ENCODE measurements at regions not wholly inside any gene's neighbourhood (a gene's known extent, or its start where the extent isn't known, plus 50 kb on each side); places are given as distances from the start of the nearest gene placed in this dataset.

- Histone ChIP-seq H3K27ac (ENCODE audit: low read depth in 1 of 3, low read length in 2 of 3) (peak overlapping the region in 2 of 3 donors; percentile 52 to 55), H3K27me3 (ENCODE audit: control insufficient read depth in 3 of 3, insufficient read depth in 3 of 3, low read length in 3 of 3) (no peaks in the 10 kb centered on the region), H3K4me1 (ENCODE audit: control insufficient read depth in 3 of 3, insufficient read depth in 2 of 3, low read depth in 1 of 3, low read length in 2 of 3) (peaks cover 0 to 13% (median 5%) of the 10 kb centered on the region in 3 donors), H3K4me3 (ENCODE audit: low read depth in 1 of 3, low read length in 3 of 3) (no peak overlapping the region), H3K36me3 (ENCODE audit: control insufficient read depth in 3 of 3, insufficient read depth in 2 of 3, low read depth in 1 of 3, low read length in 3 of 3) (no peaks in the 10 kb centered on the region), H3K9me3 (ENCODE audit: control insufficient read depth in 2 of 2, insufficient read depth in 1 of 2, low read depth in 1 of 2, low read length in 1 of 2) (no peaks in the 10 kb centered on the region)
- FAIRE-seq (no peak), DNase-seq (peak; percentile 86 to 97)
- 4 to 18% (median 6%) methylated on average over 9 of the region's 9 CpGs for WGBS, 3 donors
Measured at GRCh38 chr11:27795955-27796861, 96.0 kb upstream of the BDNF start.

GRCh38 chr11:27786864-27787263 is 86.6 kb upstream of the BDNF start:
- H3K4me3 ChIP-seq (ENCODE audit: low read depth in 1 of 3, low read length in 3 of 3): no peak overlapping the region
- no peaks in the 10 kb centered on the region for H3K4me1 ChIP-seq (ENCODE audit: control insufficient read depth in 3 of 3, insufficient read depth in 2 of 3, low read depth in 1 of 3, low read length in 2 of 3)
- FAIRE-seq: no peak
- no peak for DNase-seq
- 76 to 90% (median 79%) methylated on average over 2 of the region's 2 CpGs for WGBS, 3 donors
- H3K9me3 ChIP-seq (ENCODE audit: control insufficient read depth in 2 of 2, insufficient read depth in 1 of 2, low read depth in 1 of 2, low read length in 1 of 2): no peaks in the 10 kb centered on the region
- H3K27ac ChIP-seq (ENCODE audit: low read depth in 1 of 3, low read length in 2 of 3): no peak overlapping the region
- no peaks in the 10 kb centered on the region for H3K27me3 ChIP-seq (ENCODE audit: control insufficient read depth in 3 of 3, insufficient read depth in 3 of 3, low read length in 3 of 3)
- no peaks in the 10 kb centered on the region for H3K36me3 ChIP-seq (ENCODE audit: control insufficient read depth in 3 of 3, insufficient read depth in 2 of 3, low read depth in 1 of 3, low read length in 3 of 3)

- DNase-seq (no peak), FAIRE-seq (no peak)
- H3K36me3 ChIP-seq (ENCODE audit: control insufficient read depth in 3 of 3, insufficient read depth in 2 of 3, low read depth in 1 of 3, low read length in 3 of 3): no peaks in the 10 kb centered on the region
- no peaks in the 10 kb centered on the region for H3K4me1 ChIP-seq (ENCODE audit: control insufficient read depth in 3 of 3, insufficient read depth in 2 of 3, low read depth in 1 of 3, low read length in 2 of 3)
- H3K27ac ChIP-seq (ENCODE audit: low read depth in 1 of 3, low read length in 2 of 3): no peak overlapping the region
- H3K9me3 ChIP-seq (ENCODE audit: control insufficient read depth in 2 of 2, insufficient read depth in 1 of 2, low read depth in 1 of 2, low read length in 1 of 2): no peaks in the 10 kb centered on the region
- H3K4me3 ChIP-seq (ENCODE audit: low read depth in 1 of 3, low read length in 3 of 3): no peak overlapping the region
- 86 to 91% (median 90%) methylated on average over 2 of the region's 2 CpGs for WGBS, 3 donors
- no peaks in the 10 kb centered on the region for H3K27me3 ChIP-seq (ENCODE audit: control insufficient read depth in 3 of 3, insufficient read depth in 3 of 3, low read length in 3 of 3)
Measured at GRCh38 chr11:27786331-27786730, 86.1 kb upstream of the BDNF start.

GRCh38 chr11:27783701-27784355 is 83.6 kb upstream of the BDNF start:
- WGBS, 3 donors: 63 to 77% (median 71%) methylated on average over 4 to 5 of the region's 5 CpGs
- no peaks in the 10 kb centered on the region for H3K36me3 ChIP-seq (ENCODE audit: control insufficient read depth in 3 of 3, insufficient read depth in 2 of 3, low read depth in 1 of 3, low read length in 3 of 3)
- H3K4me1 ChIP-seq (ENCODE audit: control insufficient read depth in 3 of 3, insufficient read depth in 2 of 3, low read depth in 1 of 3, low read length in 2 of 3): no peaks in the 10 kb centered on the region
- no peak for DNase-seq
- H3K27me3 ChIP-seq (ENCODE audit: control insufficient read depth in 3 of 3, insufficient read depth in 3 of 3, low read length in 3 of 3): no peaks in the 10 kb centered on the region
- no peak overlapping the region for H3K27ac ChIP-seq (ENCODE audit: low read depth in 1 of 3, low read length in 2 of 3)
- no peak overlapping the region for H3K4me3 ChIP-seq (ENCODE audit: low read depth in 1 of 3, low read length in 3 of 3)
- H3K9me3 ChIP-seq (ENCODE audit: control insufficient read depth in 2 of 2, insufficient read depth in 1 of 2, low read depth in 1 of 2, low read length in 1 of 2): no peaks in the 10 kb centered on the region
- FAIRE-seq: no peak

GRCh38 chr11:27777033-27777432 is 76.8 kb upstream of the BDNF start:
- H3K9me3 ChIP-seq (ENCODE audit: control insufficient read depth in 2 of 2, insufficient read depth in 1 of 2, low read depth in 1 of 2, low read length in 1 of 2): no peaks in the 10 kb centered on the region
- 47 to 56% (median 52%) methylated on average over 3 of the region's 3 CpGs for WGBS, 3 donors
- FAIRE-seq (no peak), DNase-seq (no peak)
- no peak overlapping the region for H3K27ac ChIP-seq (ENCODE audit: low read depth in 1 of 3, low read length in 2 of 3)
- no peaks in the 10 kb centered on the region for H3K36me3 ChIP-seq (ENCODE audit: control insufficient read depth in 3 of 3, insufficient read depth in 2 of 3, low read depth in 1 of 3, low read length in 3 of 3)
- no peak overlapping the region for H3K4me3 ChIP-seq (ENCODE audit: low read depth in 1 of 3, low read length in 3 of 3)
- H3K27me3 ChIP-seq (ENCODE audit: control insufficient read depth in 3 of 3, insufficient read depth in 3 of 3, low read length in 3 of 3): no peaks in the 10 kb centered on the region
- no peaks in the 10 kb centered on the region for H3K4me1 ChIP-seq (ENCODE audit: control insufficient read depth in 3 of 3, insufficient read depth in 2 of 3, low read depth in 1 of 3, low read length in 2 of 3)

- Histone ChIP-seq H3K4me3 (ENCODE audit: low read depth in 1 of 3, low read length in 3 of 3) (no peak overlapping the region), H3K27ac (ENCODE audit: low read depth in 1 of 3, low read length in 2 of 3) (no peak overlapping the region), H3K36me3 (ENCODE audit: control insufficient read depth in 3 of 3, insufficient read depth in 2 of 3, low read depth in 1 of 3, low read length in 3 of 3) (no peaks in the 10 kb centered on the region), H3K9me3 (ENCODE audit: control insufficient read depth in 2 of 2, insufficient read depth in 1 of 2, low read depth in 1 of 2, low read length in 1 of 2) (no peaks in the 10 kb centered on the region), H3K27me3 (ENCODE audit: control insufficient read depth in 3 of 3, insufficient read depth in 3 of 3, low read length in 3 of 3) (no peaks in the 10 kb centered on the region), H3K4me1 (ENCODE audit: control insufficient read depth in 3 of 3, insufficient read depth in 2 of 3, low read depth in 1 of 3, low read length in 2 of 3) (no peaks in the 10 kb centered on the region)
- DNase-seq (no peak), FAIRE-seq (no peak)
- WGBS, 3 donors: 51 to 75% (median 67%) methylated on average over 1 of the region's 1 CpG
Measured at GRCh38 chr11:27773884-27774283, 73.6 kb upstream of the BDNF start.

GRCh38 chr11:27771516-27771915 is 71.3 kb upstream of the BDNF start:
- FAIRE-seq: no peak

GRCh38 chr11:27770576-27770975 is 70.3 kb upstream of the BDNF start:
- H3K27ac ChIP-seq (ENCODE audit: low read depth in 1 of 3, low read length in 2 of 3): no peak overlapping the region
- FAIRE-seq: no peak

More at GRCh38 chr11:27771516-27771915, 71.3 kb upstream of the BDNF start:
- H3K36me3 ChIP-seq (ENCODE audit: control insufficient read depth in 3 of 3, insufficient read depth in 2 of 3, low read depth in 1 of 3, low read length in 3 of 3): no peaks in the 10 kb centered on the region
- H3K27ac ChIP-seq (ENCODE audit: low read depth in 1 of 3, low read length in 2 of 3): no peak overlapping the region
- no peak for DNase-seq
- H3K9me3 ChIP-seq (ENCODE audit: control insufficient read depth in 2 of 2, insufficient read depth in 1 of 2, low read depth in 1 of 2, low read length in 1 of 2): no peaks in the 10 kb centered on the region
- no peaks in the 10 kb centered on the region for H3K4me1 ChIP-seq (ENCODE audit: control insufficient read depth in 3 of 3, insufficient read depth in 2 of 3, low read depth in 1 of 3, low read length in 2 of 3)
- no peak overlapping the region for H3K4me3 ChIP-seq (ENCODE audit: low read depth in 1 of 3, low read length in 3 of 3)
- no peaks in the 10 kb centered on the region for H3K27me3 ChIP-seq (ENCODE audit: control insufficient read depth in 3 of 3, insufficient read depth in 3 of 3, low read length in 3 of 3)

More at GRCh38 chr11:27770576-27770975, 70.3 kb upstream of the BDNF start:
- H3K9me3 ChIP-seq (ENCODE audit: control insufficient read depth in 2 of 2, insufficient read depth in 1 of 2, low read depth in 1 of 2, low read length in 1 of 2): no peaks in the 10 kb centered on the region
- H3K4me3 ChIP-seq (ENCODE audit: low read depth in 1 of 3, low read length in 3 of 3): no peak overlapping the region
- H3K36me3 ChIP-seq (ENCODE audit: control insufficient read depth in 3 of 3, insufficient read depth in 2 of 3, low read depth in 1 of 3, low read length in 3 of 3): no peaks in the 10 kb centered on the region
- WGBS, 3 donors: 78 to 85% (median 83%) methylated on average over 4 of the region's 4 CpGs
- H3K27me3 ChIP-seq (ENCODE audit: control insufficient read depth in 3 of 3, insufficient read depth in 3 of 3, low read length in 3 of 3): no peaks in the 10 kb centered on the region
- no peaks in the 10 kb centered on the region for H3K4me1 ChIP-seq (ENCODE audit: control insufficient read depth in 3 of 3, insufficient read depth in 2 of 3, low read depth in 1 of 3, low read length in 2 of 3)
- no peak for DNase-seq

Data from small intestine (tissue), 7 donors.